Lower leg skin (tissue), 3 donors: ENCODE measurements at regions not wholly inside any gene's neighbourhood (a gene's known extent, or its start where the extent isn't known, plus 50 kb on each side); places are given as distances from the start of the nearest gene placed in this dataset.

Source experiments
- POLR2A ChIP-seq, 2 donors: fragments of 450-650 bp; IDR thresholded peaks; one replicate each; pipeline ENCODE4 v1.6.1; 2016 to 2017; ENCODE audit warnings: antibody characterized with exemption in 2 of 2, mild to moderate bottlenecking in 1 of 2, moderate library complexity in 1 of 2
- TF ChIP-seq, protein P1 (sequence below), 3 donors: fragments of 450-650 bp; IDR thresholded peaks; one replicate each; pipeline ENCODE4 v1.5.1; 2016; ENCODE audit warnings: antibody characterized with exemption in 3 of 3, mild to moderate bottlenecking in 3 of 3, moderate library complexity in 2 of 3

DNA sequence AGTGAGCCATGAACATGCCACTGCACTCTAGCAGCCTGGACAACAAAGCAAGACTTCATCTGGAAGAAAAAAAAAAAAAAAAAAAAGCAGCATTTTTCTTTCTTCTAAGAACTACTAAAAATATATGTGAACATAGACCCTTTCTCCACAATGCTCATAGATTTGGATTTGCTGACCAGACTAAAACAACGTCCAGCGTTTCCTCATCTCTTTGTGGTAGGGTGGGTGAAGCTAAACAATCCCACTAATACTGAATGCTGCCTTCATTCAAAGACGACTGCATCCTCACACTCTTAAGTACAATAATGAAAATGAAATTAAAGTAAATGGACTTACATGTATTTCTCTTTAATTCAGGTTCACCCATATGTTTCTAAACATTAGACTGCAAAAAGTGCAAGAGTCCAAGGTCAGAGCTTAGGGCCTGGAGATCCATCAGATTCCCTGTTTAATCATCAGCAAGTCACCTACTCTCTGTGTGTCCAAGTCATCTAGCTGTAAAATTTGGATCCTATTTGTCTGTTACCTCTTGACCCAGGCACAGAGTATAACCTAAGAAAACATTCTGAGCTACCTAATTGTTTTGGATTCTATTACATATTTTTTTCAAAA, 99.4 kb upstream of the NHSL1 start:
- TF ChIP-seq, protein P1, sequence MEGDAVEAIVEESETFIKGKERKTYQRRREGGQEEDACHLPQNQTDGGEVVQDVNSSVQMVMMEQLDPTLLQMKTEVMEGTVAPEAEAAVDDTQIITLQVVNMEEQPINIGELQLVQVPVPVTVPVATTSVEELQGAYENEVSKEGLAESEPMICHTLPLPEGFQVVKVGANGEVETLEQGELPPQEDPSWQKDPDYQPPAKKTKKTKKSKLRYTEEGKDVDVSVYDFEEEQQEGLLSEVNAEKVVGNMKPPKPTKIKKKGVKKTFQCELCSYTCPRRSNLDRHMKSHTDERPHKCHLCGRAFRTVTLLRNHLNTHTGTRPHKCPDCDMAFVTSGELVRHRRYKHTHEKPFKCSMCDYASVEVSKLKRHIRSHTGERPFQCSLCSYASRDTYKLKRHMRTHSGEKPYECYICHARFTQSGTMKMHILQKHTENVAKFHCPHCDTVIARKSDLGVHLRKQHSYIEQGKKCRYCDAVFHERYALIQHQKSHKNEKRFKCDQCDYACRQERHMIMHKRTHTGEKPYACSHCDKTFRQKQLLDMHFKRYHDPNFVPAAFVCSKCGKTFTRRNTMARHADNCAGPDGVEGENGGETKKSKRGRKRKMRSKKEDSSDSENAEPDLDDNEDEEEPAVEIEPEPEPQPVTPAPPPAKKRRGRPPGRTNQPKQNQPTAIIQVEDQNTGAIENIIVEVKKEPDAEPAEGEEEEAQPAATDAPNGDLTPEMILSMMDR (IDR thresholded peaks at IDR 0.05): no peak
- no peak for TF ChIP-seq POLR2A (IDR thresholded peaks at IDR 0.05)
